NCI-H1105 (cell line): ENCODE measurements at regions not wholly inside any gene's neighbourhood (a gene's known extent, or its start where the extent isn't known, plus 50 kb on each side); places are given as distances from the start of the nearest gene placed in this dataset.

Source experiments
- DNase-seq: peaks from one replicate; lab custom pipeline; 2025; lab: John Stamatoyannopoulos, UW

DNA sequence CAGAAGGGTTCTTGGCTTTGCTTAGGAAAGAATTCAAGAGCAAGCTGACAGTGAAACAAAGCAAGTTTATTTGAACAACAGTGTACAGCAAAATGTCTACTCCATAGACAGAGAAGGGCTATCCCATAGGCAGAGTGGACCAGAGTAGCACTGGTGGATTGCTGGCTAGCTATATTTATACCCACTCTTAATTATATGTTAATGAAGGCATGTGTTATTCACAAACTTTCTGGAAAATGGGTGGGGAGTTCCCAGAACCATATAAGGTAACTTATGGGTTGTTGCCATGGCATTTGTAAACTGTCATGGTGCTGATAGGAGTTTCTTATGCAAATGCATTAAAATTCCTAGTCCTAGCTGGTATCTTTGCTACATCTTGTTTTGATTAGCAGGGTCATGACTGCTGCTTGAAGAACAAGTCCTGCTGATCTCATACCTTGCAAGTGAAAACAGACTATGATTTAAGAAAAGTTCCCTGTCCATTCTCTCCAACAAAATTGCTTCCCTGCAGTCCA, 330.5 kb downstream of the BUD13 start:
- no peak for DNase-seq

DNA sequence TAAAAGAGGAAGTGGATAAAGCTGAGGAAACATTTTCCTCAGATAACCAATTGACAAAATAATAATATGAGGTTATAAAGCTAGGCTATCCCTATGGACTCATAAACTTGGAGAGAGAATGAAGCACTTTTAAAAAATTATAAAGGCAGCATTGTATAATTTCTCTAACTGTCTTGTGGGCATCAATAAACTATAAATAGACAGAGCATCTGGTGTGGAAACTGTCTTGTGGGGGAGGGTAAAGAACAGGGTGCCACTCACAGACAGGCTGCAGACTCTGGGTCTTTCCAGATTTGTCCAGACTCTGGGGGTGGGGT, 333.5 kb downstream of the BUD13 start:
- no peak for DNase-seq

DNA sequence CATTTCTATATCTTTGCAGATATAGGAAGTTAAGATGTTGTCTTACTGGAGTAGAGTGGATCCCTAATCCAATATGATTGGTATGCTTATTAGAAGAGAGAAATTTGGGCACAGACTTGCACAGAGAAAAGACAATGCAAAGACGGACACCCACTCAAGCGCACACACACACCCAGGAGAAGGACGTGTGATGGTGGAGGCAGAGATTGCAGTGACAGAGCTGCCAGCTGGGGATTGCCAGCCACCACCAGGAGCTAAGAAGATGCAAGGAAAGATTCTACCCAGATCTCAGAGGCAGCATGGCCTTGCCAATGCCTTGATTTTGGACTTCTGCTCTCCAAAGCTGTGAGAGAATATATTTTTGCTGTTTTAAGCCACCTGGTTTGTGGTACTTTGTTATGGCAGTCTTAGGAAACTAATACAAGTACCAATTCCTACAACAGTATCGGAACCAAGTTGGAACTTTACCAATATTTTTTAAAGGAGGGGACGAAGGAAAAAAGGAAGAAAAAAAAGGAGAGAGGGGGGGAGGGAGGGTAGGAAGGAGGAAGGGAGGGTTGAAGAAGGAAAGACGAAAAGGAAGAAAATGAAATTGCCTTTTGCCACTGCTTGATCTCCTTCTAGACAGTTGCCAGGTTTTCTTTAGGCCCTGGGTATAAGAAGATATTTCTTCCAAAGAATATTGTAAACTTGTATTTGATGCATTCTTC, 334.0 kb downstream of the BUD13 start:
- DNase-seq, result no peak

DNA sequence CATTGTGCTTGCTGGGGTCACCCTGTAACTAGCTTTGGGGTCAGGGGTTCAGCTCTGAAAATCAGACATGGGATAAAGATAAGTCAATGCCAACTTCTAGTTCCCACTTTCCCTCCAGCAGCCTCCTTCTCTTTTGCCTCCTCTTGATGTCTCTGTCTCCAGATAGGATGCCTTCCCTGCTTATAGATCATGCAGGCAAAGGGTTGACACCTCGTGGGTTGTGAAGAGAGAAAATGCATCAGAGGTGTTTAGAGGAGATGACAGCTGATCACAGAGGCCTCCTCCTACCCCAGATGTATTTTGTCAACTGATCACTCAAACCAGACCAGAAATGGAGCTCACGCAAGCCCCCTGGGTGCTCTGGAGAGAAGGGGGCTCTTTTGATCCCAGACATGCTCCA, 337.8 kb downstream of the BUD13 start:
- DNase-seq, result no peak

DNA sequence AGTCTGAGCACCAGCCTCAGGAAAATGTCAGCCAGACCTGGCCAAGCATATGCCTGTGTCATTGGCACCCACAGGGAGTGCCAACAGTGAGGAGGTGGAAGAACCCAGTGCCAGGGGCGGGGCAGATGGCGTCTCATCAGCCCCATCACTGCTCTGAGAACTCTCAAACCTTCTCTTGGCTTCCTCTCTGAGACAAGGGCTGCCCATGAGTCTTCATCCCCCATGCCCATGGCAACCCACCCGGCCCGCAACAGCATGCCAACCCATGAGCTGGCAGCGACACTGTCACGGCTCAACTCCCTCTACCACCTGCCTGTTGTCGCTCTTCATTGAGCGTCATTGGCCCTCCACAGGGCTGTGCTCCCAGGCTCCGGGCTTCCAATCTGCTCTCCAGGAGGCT, 340.5 kb downstream of the BUD13 start:
- DNase-seq, result no peak

DNA sequence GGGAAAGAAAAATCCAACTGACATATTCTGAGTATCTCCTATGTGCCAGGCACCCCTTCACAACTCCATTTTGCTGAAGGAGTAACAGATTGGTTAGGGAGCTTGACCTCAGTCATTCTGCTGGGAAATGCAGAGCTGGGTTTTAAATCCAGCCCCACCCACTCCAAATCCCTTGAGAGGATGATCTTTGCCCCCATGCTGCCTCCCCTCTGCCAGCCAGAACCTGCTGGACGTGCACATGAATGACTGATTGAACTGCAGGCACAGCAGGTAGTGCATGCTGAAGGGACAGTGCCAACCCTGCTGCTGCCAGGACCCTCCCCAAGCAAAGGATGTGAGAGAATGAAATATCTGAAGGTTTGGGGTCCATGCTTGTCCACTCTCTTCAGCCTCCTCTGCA, 340.9 kb downstream of the BUD13 start:
- no peak for DNase-seq

DNA sequence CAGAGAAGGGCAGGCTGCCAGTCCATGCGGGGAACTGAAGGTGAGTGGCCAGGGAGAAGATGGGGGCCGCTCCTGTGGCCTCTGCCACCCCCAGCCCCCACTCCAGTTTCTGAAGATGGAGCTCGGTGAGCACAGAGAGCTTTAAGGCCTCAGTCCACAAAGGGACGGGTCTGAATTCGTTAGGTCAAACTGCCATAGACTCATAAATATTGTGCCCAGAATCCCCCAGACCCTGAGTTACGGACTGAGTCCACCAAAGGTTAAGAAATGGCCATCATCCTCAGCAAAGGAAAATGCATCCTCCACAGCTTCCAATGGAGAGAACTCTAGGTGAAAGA, 344.2 kb downstream of the BUD13 start:
- no peak for DNase-seq

DNA sequence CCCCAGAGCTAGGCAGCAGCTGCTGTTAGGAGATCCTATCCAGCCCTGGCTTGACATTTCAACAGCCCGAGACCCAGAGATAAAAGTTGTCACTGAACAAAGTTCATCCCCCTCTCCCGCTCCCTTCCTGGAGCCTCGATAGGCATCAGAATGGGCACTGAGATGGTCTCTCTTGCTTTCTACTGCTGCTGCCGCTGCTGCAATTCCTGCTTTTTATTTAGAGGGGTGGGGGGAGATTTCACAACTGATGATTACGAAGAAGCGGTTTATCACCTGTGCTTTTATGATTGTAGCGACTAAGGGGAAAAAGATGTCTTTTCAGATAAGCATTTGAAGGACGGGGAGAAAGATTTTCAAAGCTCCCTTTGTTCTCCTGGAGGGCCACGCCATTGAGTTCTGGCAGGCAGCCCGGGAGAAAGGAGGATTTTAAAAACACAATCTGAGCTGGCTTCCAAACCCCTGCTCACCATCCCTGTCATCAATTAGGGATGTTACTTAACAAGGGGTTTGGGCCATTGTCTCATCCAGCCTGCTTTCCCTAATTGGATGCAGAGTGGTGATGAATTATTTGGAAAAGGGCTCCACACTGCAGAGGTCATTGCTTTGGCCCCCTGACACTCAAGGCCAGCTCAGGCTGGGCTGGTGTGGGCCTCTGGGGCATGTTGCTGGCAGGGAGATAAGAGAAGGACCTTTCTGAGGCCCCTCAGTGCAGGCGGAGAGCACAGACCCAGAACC, 344.7 kb downstream of the BUD13 start:
- peak; percentile 92 for DNase-seq

DNA sequence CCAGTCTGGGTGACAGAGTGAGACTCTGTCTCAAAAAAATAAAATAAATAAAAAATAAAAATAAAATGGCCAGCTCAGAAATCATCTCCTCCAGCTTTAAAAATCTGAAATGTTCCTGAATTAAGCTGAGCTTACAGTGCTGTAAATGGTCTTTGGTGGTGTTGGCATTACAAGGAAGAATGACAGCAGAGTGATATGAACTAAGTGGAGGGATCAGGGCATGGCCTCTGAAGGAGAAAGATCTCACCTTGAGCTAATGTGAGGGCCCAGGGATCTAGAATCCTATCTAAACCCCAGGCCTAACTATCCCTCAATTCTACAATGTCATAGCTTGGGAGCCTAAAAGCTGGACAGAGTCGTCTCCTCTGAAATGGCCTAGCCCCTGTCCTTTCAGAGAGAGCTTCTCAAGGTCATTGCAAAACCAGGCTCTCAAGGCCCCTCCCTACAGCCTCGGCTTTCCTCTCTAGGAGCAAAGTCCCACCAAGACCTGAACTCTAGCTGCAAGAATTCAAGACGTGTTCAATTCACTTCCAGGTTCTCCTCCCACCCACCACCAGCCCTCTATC, 345.4 kb downstream of the BUD13 start:
- DNase-seq, result no peak

DNA sequence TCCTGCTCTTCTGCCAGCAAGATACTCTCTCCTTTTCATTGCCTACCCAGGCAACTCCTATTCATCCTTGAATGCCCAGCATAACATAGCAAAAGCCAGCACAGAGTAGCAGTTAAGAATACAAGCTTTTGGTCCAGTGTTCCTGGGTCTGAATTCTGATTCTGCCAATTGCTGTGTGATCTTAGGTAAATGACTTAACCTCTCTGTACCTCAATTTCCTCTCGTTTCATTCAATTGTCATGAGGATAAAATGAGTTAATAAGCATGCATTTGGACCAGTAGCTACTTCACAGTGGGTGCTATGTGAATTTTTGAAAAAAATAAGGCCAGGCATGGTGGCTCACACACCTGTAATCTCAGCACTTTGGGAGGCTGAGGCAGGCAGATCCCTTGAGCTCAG, 346.0 kb downstream of the BUD13 start:
- no peak for DNase-seq

DNA sequence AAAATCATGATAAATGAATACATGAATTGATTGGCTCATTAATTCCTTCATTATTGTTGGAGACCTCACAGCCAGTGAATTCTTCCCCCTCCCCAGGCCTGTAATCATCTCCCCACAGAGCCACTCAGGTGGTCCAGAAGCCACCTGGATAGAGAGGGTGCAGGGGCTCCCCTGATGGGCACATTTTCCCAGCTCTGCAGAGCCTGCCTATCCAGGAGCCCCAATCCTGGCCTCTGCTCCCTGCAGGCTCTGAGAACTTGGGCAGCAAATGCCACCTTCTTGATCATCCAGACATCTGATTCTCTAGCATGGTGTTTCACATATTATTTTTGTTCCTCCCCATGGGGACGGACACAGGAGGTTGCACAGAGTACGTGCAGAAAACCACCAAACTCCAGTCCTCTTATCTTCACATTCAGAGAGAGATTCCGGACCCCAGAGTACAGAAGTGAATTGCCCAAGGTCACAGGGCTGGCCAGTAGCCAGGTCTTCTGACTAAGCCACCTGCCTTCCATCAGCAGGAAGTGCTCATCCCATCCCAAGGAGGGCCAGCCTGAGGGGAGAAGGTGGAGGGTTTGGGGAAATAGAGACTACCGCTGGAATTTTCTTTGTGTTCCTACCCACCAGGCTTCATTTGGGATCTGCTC, 348.0 kb downstream of the BUD13 start:
- no peak for DNase-seq

DNA sequence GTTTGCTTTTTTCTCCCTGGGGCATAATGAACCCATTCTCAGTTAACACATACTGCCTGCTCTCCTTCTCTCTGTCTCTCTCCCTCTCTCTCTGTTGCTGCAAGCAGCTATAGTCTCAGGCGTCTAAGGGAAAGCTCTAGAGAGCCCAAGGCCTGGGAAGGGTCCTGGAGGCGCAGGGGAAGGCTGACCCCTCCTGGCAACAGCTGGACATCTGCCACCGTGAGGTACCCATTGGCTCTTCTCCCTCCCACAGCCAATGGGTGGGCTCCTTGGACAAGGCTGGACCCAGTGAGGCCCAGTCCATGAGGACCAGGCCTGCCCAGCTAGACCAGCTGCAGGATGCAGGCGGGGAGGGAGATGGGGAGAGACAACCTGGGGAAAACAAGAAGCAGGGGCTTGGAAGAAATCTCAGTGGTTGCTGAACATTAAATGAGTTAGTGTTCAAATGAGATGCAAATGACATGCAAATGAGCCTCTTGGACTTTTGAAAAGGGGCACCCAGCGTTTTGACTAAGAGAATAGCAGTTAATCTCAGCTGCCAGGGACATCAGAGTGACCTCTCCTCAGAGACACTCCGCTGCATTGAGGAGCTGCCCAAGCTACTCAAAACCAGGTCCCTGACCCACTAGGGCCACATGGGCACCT, 349.7 kb downstream of the BUD13 start:
- DNase-seq, result no peak

DNA sequence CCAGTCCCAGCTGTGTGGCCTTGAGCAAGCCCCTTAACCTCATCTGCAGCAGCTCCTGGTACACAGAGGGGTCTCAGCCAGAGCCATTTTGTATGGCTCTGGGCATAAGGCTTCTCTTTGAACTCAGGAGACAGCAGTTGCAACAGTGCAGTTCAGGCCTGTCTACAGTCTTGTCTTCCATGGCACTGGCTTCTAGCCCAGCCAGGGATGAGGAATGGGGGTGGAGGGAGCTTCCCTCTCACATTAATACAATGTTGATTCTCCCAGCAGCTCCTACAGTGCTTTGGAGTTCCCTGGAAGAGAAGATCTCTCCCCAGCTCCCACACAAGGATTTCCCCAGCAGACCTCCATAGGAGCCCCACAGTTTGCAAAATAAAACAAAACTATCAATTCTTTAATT, 350.2 kb downstream of the BUD13 start:
- DNase-seq, result no peak

DNA sequence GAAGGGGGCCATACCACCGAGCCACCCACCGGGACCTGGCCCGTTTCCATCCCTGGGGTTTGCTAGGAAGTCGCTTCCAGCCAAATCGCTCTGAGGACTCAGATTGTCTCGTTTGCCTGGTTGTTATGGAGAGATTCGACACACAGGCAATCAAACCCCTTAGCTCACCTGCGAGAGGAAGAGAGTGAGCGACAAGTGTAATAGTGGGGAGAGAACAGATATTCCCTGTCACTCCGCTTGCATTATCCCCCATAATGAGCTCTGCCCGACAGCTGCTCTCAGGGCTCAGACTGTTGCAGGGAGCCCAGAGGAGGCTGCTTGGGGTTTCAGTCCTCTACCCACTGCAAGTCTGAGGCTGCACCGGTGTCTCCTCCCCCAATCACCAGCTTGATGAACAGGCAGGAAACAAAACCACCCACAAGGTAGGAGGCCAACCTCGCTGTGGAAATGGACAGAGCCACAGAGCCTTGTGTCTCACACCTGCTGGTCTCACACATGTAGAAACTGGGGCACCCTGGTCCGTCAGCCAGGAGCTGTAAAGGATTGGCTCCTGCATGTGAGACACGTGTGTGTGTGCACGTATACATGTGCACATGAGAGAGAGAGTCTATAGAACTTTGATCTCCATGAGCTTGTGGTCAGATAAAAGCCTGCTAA, 351.1 kb downstream of the BUD13 start:
- DNase-seq, result no peak

DNA sequence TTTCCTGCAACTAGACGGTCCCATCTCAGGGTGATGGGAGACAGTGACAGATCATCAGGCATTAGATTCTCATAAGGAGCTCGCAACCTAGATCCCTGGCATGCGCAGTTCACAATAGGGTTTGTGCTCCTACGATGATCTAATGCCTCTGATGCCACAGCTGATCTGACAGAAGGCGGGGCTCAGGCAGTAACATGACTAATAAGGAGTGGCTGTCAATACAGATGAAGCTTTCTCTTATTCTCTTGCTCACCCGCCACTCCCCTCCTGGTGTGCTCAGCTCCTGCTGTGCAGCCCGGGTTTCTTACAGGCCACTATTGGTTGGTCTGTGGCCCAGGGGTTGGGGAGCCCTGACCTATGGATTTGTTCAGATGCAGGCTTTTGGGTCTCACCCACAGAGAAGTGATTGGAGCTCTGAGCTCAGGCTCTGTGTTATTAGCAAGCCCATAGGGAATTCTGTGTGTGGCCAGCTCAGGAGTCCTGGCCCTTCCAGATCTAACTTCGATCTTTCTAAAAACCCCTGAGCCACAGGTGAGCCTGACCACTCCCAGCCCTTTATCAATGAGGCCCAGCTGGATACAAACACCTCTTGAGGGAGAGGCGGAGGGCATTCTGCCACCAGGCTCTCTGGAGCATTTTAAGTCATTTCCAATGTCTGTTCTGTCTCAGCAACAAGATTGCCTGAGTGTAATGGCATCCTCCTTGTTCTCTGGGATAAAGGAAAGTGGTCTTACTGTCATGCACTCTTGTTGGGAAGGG, 351.8 kb downstream of the BUD13 start:
- DNase-seq, result no peak

DNA sequence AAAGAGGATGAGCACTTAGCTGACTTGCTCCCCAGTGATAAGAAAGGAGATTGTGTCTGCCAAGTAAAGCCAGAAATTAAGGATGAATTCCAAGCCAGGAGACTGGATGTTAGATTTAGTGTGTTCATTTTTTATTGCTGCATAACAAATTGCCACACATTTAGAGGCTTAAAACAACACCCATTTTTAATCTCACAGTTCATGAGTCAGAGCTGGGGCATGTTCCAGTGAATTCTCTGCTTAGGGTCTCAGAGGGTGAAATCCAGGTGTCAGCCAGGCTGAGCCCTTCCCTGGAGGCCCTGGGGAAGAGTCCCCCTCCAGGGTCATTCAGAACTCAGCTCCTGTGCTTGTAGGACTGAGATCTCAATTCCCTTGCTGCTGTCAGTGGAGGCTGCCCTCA, 352.8 kb downstream of the BUD13 start:
- no peak for DNase-seq

DNA sequence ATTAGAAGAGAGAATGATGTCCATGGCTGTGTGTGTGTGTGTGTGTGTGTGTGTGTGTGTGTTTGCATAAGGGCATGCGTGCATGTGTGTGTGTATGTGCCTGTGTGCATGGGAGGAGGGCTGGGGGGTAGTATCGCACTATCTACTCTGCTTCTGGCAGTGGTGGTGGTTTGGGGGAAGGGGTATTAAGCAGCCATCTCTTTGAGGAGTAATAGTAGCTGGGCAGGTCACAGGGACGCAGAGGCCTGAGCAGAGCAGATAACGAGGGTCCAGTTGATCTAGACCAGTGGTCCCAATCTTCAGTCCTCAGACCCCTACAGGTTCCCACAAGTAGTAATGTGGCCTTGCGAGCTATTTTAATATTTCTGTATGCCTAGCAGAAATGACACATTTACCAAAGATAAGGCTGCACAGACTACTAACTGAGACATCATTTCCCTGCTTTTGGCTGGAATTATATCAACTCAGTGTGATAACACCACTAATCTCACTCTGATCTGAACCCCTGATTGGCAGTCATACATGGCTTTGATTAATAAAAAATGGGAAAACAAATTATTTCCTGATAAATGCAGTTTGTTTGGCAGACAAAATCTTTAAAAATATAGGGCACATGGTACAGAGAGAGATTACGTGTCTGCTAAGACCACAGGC, 354.3 kb downstream of the BUD13 start:
- DNase-seq, result no peak

DNA sequence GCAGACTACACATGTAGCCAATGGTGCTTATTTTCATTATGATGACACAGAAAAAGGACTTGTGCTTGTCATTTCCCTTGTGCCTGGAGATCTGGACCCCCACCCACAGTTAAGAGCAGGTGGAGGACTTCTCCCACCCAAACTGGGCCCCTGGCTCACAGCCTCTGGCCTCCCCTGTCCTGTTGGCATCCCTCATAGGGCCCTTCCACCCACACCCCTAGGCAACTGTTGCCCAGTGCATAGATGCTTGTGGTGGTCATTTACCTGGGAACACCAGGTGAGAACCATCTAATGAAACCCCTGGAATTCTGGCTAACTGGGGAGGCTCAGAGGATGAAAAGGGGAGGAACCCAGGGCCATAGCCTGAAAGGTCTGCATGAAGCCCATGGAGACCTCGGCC, 355.9 kb downstream of the BUD13 start:
- DNase-seq, result no peak

DNA sequence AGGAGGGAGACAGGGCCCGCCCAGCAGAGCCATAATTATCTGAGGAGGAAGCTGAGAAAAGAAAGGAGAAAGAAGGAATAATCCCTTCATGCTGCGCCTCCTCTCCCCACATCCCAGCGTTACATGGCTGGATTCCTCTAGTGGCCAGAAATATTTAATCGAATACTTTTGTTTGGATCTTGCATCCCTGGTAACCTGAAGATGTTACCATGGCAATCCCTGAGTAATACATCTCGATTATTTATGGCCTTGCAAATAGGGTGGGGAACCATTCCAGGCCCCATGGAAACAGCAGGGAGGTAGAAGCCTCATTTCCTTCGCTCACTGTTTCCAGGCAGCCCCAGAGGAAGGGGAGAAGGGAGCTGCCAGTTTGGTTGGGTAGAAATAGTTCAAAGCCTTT, 357.7 kb downstream of the BUD13 start:
- no peak for DNase-seq

DNA sequence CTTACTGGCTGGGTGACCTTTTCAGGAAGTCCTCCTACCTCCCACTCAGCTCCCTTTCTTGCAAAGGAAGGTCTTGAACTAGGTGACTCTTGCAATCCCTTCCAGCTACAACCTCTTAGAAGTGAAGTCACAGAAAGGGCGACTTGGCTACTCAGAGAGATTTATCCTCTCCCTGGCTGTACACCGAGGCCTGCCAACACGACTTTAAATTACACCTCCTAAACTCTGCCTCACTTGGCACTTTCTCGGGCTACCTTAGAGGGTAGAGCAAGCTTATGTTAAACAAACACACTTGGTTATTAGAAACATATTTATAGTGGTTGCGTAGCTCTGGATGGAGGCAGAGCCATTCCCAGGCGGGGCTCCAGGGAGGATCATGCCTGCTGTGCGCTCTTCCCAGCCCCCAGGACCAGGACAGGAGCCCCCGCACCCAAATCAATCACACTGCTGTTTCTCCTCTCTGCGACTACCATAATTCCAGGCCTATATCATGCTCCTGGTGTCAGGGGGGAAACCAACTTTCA, 358.4 kb downstream of the BUD13 start:
- DNase-seq, result no peak
